ENCODE measurements at regions not wholly inside any gene's neighbourhood (a gene's known extent, or its start where the extent isn't known, plus 50 kb on each side); places are given as distances from the start of the nearest gene placed in this dataset.

DNA sequence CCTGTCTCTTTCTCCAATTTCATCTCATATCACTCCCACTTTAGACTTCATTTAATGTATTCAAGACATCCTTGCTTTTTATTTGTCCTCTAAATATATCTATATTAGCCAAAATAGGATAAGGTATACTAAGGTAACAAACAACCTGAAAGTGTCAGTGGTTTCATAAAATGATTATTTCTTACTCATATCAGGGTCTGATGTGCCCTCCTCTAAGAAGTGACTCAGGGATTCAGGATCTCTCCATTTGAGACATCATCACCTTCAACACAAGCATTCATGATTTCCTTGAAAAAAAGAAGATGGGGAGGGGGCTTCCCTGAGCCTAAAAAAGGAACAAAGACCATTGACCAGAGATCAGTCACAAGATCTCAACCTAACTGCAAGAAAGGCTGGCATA lies 131.4 kb upstream of the POU2AF2 start:
- TF ChIP-seq EP300 (IDR thresholded peaks at IDR 0.05), result no peak
- no peak for TF ChIP-seq POLR2A (IDR thresholded peaks at IDR 0.05)
- TF ChIP-seq, protein P1, sequence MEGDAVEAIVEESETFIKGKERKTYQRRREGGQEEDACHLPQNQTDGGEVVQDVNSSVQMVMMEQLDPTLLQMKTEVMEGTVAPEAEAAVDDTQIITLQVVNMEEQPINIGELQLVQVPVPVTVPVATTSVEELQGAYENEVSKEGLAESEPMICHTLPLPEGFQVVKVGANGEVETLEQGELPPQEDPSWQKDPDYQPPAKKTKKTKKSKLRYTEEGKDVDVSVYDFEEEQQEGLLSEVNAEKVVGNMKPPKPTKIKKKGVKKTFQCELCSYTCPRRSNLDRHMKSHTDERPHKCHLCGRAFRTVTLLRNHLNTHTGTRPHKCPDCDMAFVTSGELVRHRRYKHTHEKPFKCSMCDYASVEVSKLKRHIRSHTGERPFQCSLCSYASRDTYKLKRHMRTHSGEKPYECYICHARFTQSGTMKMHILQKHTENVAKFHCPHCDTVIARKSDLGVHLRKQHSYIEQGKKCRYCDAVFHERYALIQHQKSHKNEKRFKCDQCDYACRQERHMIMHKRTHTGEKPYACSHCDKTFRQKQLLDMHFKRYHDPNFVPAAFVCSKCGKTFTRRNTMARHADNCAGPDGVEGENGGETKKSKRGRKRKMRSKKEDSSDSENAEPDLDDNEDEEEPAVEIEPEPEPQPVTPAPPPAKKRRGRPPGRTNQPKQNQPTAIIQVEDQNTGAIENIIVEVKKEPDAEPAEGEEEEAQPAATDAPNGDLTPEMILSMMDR (IDR thresholded peaks at IDR 0.05), result no peak

Data from suprapubic skin (tissue), 3 donors.